ENCODE measurements at regions not wholly inside any gene's neighbourhood (a gene's known extent, or its start where the extent isn't known, plus 50 kb on each side); places are given as distances from the start of the nearest gene placed in this dataset.

- Mint-ChIP-seq H3K4me3 (no peak overlapping the region), H3K27ac (no peak overlapping the region), H3K4me1 (no peaks in the 10 kb centered on the region), H3K27me3 (ENCODE audit: low read depth in 3 of 3) (peaks cover 0 to 6% (median 0%) of the 10 kb centered on the region in 3 donors), H3K9me3 (peaks cover 0 to 5% (median under 1%) of the 10 kb centered on the region in 6 donors), H3K36me3 (no peaks in the 10 kb centered on the region)
- no peak for DNase-seq
Observed at GRCh38 chr12:24134092-24134491, 184.6 kb upstream of the SOX5 start.

GRCh38 chr12:24133384-24133783, 183.9 kb upstream of the SOX5 start:
- Mint-ChIP-seq H3K4me3 (no peak overlapping the region), H3K36me3 (no peaks in the 10 kb centered on the region), H3K4me1 (no peaks in the 10 kb centered on the region), H3K27ac (no peak overlapping the region), H3K27me3 (ENCODE audit: low read depth in 3 of 3) (peaks cover 0 to 6% (median 0%) of the 10 kb centered on the region in 3 donors), H3K9me3 (peaks cover 0 to 5% (median under 1%) of the 10 kb centered on the region in 6 donors)
- DNase-seq = no peak

- Mint-ChIP-seq H3K27me3 (ENCODE audit: low read depth in 3 of 3) (peaks cover 0 to 5% (median 2%) of the 10 kb centered on the region in 3 donors), H3K27ac (no peak overlapping the region), H3K4me3 (no peak overlapping the region)
Observed at GRCh38 chr12:24127919-24128721, 178.7 kb upstream of the SOX5 start.

DNA sequence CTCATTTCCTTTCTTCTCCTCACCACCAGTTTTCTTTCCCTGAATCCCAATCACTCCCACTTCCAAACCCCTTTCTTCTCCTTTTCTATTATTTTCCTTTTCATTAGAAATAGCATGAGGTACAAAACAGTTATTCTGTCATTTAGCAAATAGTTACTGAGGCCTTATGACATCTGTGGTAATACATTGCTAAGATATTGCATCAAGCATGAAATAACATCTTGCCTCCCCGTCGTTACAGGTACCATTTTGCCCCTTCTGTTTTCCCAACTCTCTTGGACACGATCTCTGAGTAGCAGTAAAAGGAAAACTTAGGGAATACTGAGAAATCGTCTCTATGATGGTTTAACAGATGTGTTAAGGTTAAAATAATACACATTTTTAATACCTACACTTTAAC, 175.8 kb upstream of the SOX5 start:
- Mint-ChIP-seq H3K9me3 (peaks cover 0 to 11% (median under 1%) of the 10 kb centered on the region in 6 donors), H3K27me3 (ENCODE audit: low read depth in 3 of 3) (peaks cover 0 to 5% (median 5%) of the 10 kb centered on the region in 3 donors), H3K27ac (no peak overlapping the region), H3K4me1 (no peaks in the 10 kb centered on the region), H3K4me3 (no peak overlapping the region), H3K36me3 (no peaks in the 10 kb centered on the region)
- DNase-seq = no peak

More at GRCh38 chr12:24127919-24128721, 178.7 kb upstream of the SOX5 start:
- Mint-ChIP-seq H3K36me3 (no peaks in the 10 kb centered on the region), H3K9me3 (peaks cover 0 to 8% (median under 1%) of the 10 kb centered on the region in 6 donors), H3K4me1 (no peaks in the 10 kb centered on the region)
- no peak for DNase-seq

DNA sequence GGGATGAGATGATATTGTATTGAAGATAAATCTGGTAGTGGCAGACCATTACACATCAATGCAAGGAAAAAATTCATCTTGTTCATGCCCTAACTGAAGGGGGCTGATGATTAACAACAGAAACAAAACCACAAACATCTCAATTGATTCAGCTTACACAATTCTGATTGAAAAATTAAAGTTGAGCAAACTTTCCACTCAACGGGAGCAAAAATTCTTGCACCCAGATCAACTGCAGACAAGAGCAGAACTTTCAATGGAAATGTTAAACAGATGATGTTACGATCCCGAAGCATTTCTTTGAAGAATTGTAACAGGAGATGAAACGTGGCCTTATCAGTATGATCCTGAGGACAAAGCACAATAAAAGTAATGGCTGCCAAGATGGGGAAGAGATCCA, 172.4 kb upstream of the SOX5 start:
- Mint-ChIP-seq H3K4me1 (no peaks in the 10 kb centered on the region), H3K27ac (no peak overlapping the region), H3K4me3 (no peak overlapping the region), H3K36me3 (no peaks in the 10 kb centered on the region), H3K9me3 (peaks cover 0 to 8% (median under 1%) of the 10 kb centered on the region in 6 donors), H3K27me3 (ENCODE audit: low read depth in 3 of 3) (peaks cover 0 to 5% (median 3%) of the 10 kb centered on the region in 3 donors)
- no peak for DNase-seq

DNA sequence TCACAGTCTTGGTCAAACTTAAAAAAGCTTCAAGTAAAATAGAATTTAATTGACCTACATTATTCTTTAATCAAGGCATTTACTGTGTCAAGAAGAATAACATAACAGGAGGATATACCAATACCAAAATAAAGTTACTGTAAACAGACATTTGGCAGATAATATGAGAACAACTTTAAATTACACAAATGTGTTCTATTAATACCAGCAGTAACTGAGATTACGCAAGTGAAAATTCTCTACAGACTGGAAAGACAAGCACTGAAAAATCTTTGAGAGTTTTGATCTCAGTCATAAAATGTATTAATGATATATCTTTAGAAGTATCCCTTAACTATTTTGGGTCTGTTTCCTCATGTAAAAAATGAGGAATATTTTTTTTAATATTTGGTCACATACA, 169.2 kb upstream of the SOX5 start:
- H3K4me1 Mint-ChIP-seq = no peaks in the 10 kb centered on the region
- H3K27me3 Mint-ChIP-seq (ENCODE audit: low read depth in 3 of 3) = peaks cover 0 to 3% (median 0%) of the 10 kb centered on the region in 3 donors
- no peaks in the 10 kb centered on the region for H3K36me3 Mint-ChIP-seq
- no peak overlapping the region for H3K4me3 Mint-ChIP-seq
- DNase-seq = no peak
- peaks cover 0 to 5% (median 2%) of the 10 kb centered on the region in 6 donors for H3K9me3 Mint-ChIP-seq
- no peak overlapping the region for H3K27ac Mint-ChIP-seq

- DNase-seq = no peak
- Mint-ChIP-seq H3K9me3 (peaks cover 0 to 6% (median under 1%) of the 10 kb centered on the region in 6 donors), H3K27me3 (ENCODE audit: low read depth in 3 of 3) (peaks cover 0 to 3% (median 0%) of the 10 kb centered on the region in 3 donors), H3K27ac (no peak overlapping the region), H3K36me3 (no peaks in the 10 kb centered on the region), H3K4me3 (no peak overlapping the region), H3K4me1 (no peaks in the 10 kb centered on the region)
Observed at GRCh38 chr12:24116548-24116947, 167.1 kb upstream of the SOX5 start.

- Mint-ChIP-seq H3K4me3 (no peak overlapping the region), H3K27me3 (ENCODE audit: low read depth in 3 of 3) (no peaks in the 10 kb centered on the region), H3K4me1 (no peaks in the 10 kb centered on the region), H3K27ac (no peak overlapping the region), H3K9me3 (peaks cover 0 to 5% (median 0%) of the 10 kb centered on the region in 6 donors), H3K36me3 (no peaks in the 10 kb centered on the region)
- no peak for DNase-seq
Observed at GRCh38 chr12:24113701-24114100, 164.2 kb upstream of the SOX5 start.

GRCh38 chr12:24111616-24112015, 162.1 kb upstream of the SOX5 start:
- H3K36me3 Mint-ChIP-seq = no peaks in the 10 kb centered on the region
- no peaks in the 10 kb centered on the region for H3K4me1 Mint-ChIP-seq
- H3K27me3 Mint-ChIP-seq (ENCODE audit: low read depth in 3 of 3) = no peaks in the 10 kb centered on the region
- no peak for DNase-seq
- peaks cover 0 to 5% (median 0%) of the 10 kb centered on the region in 6 donors for H3K9me3 Mint-ChIP-seq
- H3K4me3 Mint-ChIP-seq = no peak overlapping the region
- no peak overlapping the region for H3K27ac Mint-ChIP-seq

- no peak for DNase-seq
- Mint-ChIP-seq H3K4me1 (no peaks in the 10 kb centered on the region), H3K9me3 (peaks cover 0 to 5% (median 0%) of the 10 kb centered on the region in 6 donors), H3K36me3 (no peaks in the 10 kb centered on the region), H3K4me3 (no peak overlapping the region), H3K27ac (no peak overlapping the region), H3K27me3 (ENCODE audit: low read depth in 3 of 3) (no peaks in the 10 kb centered on the region)
Observed at GRCh38 chr12:24111086-24111485, 161.6 kb upstream of the SOX5 start.

DNA sequence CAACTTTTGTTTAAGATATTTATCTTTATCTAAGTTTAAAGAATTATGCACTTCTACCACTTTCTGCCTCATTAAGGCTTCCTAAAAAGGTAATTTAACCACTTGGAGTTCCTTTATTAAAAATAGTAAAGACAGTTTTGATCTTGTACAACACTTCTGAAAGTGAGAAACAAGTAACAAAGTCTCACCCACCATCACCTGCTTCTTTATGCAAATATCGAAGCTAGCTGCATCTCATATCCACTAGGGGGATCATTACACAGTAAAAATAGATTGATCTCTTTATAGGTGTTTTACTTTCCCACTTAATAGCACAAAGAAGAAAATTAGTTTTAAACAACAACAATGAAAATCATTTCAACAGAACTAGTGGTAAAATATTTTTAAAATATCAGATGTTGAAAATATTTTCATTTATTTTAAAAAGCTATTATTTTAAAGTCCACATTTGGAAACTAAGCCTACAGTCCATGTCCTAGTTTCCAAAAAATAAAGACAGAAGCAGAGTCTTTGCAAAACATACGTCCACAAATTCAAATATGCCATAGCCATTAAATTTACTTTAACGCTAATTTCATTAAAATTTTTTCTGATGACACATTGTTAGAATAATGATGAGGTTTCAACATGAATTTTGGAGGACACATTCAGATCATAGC, 160.0 kb upstream of the SOX5 start:
- no peaks in the 10 kb centered on the region for H3K4me1 Mint-ChIP-seq
- no peaks in the 10 kb centered on the region for H3K27me3 Mint-ChIP-seq (ENCODE audit: low read depth in 3 of 3)
- H3K27ac Mint-ChIP-seq = no peak overlapping the region
- H3K36me3 Mint-ChIP-seq = no peaks in the 10 kb centered on the region
- no peak for DNase-seq
- peaks cover 0 to 5% (median 0%) of the 10 kb centered on the region in 6 donors for H3K9me3 Mint-ChIP-seq
- H3K4me3 Mint-ChIP-seq = no peak overlapping the region

DNA sequence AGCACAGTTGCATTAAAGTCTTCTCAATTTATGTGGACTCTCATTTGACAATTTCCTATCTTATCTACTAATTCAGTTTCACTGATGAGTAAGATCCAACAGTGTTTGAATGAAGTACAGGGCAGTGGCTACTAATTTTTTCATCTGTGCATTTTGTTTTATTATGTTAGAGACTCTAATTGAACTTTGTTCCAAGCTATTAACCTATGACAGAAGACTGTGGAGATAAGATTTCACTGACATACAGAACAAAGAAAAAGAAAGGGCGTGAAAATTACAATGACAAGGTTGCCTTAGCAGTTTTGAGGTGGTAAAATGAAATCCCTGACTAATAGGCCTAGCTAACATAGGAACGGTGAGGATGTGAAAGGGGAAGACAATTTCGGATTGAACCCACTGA, 153.2 kb upstream of the SOX5 start:
- H3K27ac Mint-ChIP-seq = no peak overlapping the region
- no peak overlapping the region for H3K4me3 Mint-ChIP-seq
- H3K36me3 Mint-ChIP-seq = no peaks in the 10 kb centered on the region
- no peak for DNase-seq
- peaks cover 0 to 4% (median 0%) of the 10 kb centered on the region in 6 donors for H3K9me3 Mint-ChIP-seq
- no peaks in the 10 kb centered on the region for H3K4me1 Mint-ChIP-seq
- H3K27me3 Mint-ChIP-seq (ENCODE audit: low read depth in 3 of 3) = no peaks in the 10 kb centered on the region

DNA sequence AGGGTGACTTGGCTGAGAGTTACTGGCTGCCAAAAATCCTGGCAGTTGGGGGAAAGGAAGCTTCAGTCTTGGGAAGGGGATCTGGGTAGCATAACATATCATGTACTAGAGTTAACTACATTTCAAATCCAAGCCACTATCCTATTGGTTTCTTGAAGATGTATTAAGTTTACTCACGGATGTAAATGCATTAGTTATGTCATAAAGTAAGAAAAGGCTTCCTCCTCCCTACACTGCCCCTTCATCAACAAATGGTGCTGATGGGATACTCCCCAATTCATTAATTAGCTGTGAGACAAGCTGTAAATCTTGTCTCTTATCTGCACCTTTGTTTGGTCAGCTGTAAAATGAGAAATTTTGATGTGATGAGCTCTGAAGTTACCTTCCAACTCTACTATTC, 150.1 kb upstream of the SOX5 start:
- H3K27me3 Mint-ChIP-seq (ENCODE audit: low read depth in 3 of 3) = peaks cover 0 to 2% (median 0%) of the 10 kb centered on the region in 3 donors
- H3K4me3 Mint-ChIP-seq = no peak overlapping the region
- no peaks in the 10 kb centered on the region for H3K4me1 Mint-ChIP-seq
- no peak overlapping the region for H3K27ac Mint-ChIP-seq
- peaks cover 0 to 9% (median 3%) of the 10 kb centered on the region in 6 donors for H3K9me3 Mint-ChIP-seq
- no peaks in the 10 kb centered on the region for H3K36me3 Mint-ChIP-seq
- DNase-seq = no peak

GRCh38 chr12:24095245-24095644, 145.8 kb upstream of the SOX5 start:
- DNase-seq = no peak
- Mint-ChIP-seq H3K27me3 (ENCODE audit: low read depth in 3 of 3) (peaks cover 0 to 7% (median 2%) of the 10 kb centered on the region in 3 donors), H3K4me3 (no peak overlapping the region), H3K27ac (no peak overlapping the region), H3K36me3 (no peaks in the 10 kb centered on the region), H3K4me1 (no peaks in the 10 kb centered on the region), H3K9me3 (peaks cover 0 to 9% (median 6%) of the 10 kb centered on the region in 6 donors)

All from immature natural killer cell (primary cell).